A673 (cell line): ENCODE measurements at regions not wholly inside any gene's neighbourhood (a gene's known extent, or its start where the extent isn't known, plus 50 kb on each side); places are given as distances from the start of the nearest gene placed in this dataset.

ENCODE experiments used
- BruUV-seq: library from RNA; stranded (reverse); fragments of 400-500 nt; replicated peaks from 2 replicates; lab custom pipeline; 2021; lab: Mats Ljungman, UMichigan
- CTCF ChIA-PET: fragments of 300-600 bp; sonication (Branson Sonifier 250); formaldehyde crosslinking; loops from one replicate; lab custom pipeline; 2022; ENCODE audit warnings: antibody characterized with exemption; lab: Charles Lee
- POLR2A ChIA-PET: fragments of 300-600 bp; sonication (Branson Sonifier 250); formaldehyde crosslinking; loops from one replicate; lab custom pipeline; 2022; ENCODE audit warnings: antibody characterized with exemption; ENCODE audit not compliant: low non-redundant PET; lab: Charles Lee
- DNase-seq: peaks from one replicate; pipeline ENCODE4 v3.0.0-alpha.2; 2015; ENCODE audit warnings: low spot score
- H3K27ac ChIP-seq: fragments of 200-600 bp; sonication (generic); 2 replicates; pipeline ENCODE4 v1.5.1; 2016; ENCODE audit warnings: mixed run types, low read depth, mild to moderate bottlenecking, mixed read lengths, antibody characterized with exemption, low read length; ENCODE audit not compliant: poor library complexity, severe bottlenecking
- H3K27me3 ChIP-seq: fragments of 200-600 bp; sonication (generic); replicated peaks from 2 replicates; pipeline ENCODE4 v1.6.1; 2017; ENCODE audit warnings: mixed run types, low read depth, mild to moderate bottlenecking, mixed read lengths, antibody characterized with exemption, low read length; ENCODE audit not compliant: insufficient read depth, poor library complexity
- H3K36me3 ChIP-seq: fragments of 200-600 bp; sonication (generic); 2 replicates; pipeline ENCODE4 v1.6.1; 2016; ENCODE audit warnings: mixed run types, mild to moderate bottlenecking, mixed read lengths, antibody characterized with exemption, low read length; ENCODE audit not compliant: insufficient read depth, poor library complexity, severe bottlenecking
- H3K4me1 ChIP-seq: fragments of 200-600 bp; sonication (generic); 2 replicates; pipeline ENCODE4 v1.6.1; 2017; ENCODE audit warnings: mixed run types, mild to moderate bottlenecking, mixed read lengths, antibody characterized with exemption, low read length; ENCODE audit not compliant: insufficient read depth, poor library complexity, severe bottlenecking
- H3K4me3 ChIP-seq: fragments of 200-600 bp; sonication (generic); 2 replicates; pipeline ENCODE4 v1.5.1; 2016; ENCODE audit warnings: low read depth, mixed run types, mild to moderate bottlenecking, mixed read lengths, low read length; ENCODE audit not compliant: poor library complexity, severe bottlenecking
- H3K9me3 ChIP-seq: fragments of 200-600 bp; sonication (generic); 2 replicates; pipeline ENCODE4 v1.6.1; 2016; ENCODE audit warnings: mixed run types, low read depth, mild to moderate bottlenecking, mixed read lengths, antibody characterized with exemption, low read length; ENCODE audit not compliant: poor library complexity, severe bottlenecking
- EZH2 ChIP-seq: fragments of 200-600 bp; sonication (generic); IDR thresholded peaks from 2 replicates; pipeline ENCODE4 v1.6.1; 2017; ENCODE audit warnings: borderline replicate concordance, low read depth, mild to moderate bottlenecking, mixed read lengths, antibody characterized with exemption, low read length; ENCODE audit not compliant: poor library complexity, severe bottlenecking
- intact Hi-C: fragments of 100-400 bp; cut with micrococcal nuclease; formaldehyde crosslinking; loops from one replicate; pipeline ENCODE4 v1.10.0; 2022; ENCODE audit not compliant: unreplicated experiment
- TF ChIP-seq, protein P1 (sequence below): fragments of 300-800, 200-600 bp; sonication (generic); conservative IDR thresholded peaks from 2 replicates; pipeline ENCODE4 v1.5.1; 2017; ENCODE audit warnings: low read depth, mild to moderate bottlenecking, antibody characterized with exemption, low read length, moderate library complexity, mixed read lengths

DNA sequence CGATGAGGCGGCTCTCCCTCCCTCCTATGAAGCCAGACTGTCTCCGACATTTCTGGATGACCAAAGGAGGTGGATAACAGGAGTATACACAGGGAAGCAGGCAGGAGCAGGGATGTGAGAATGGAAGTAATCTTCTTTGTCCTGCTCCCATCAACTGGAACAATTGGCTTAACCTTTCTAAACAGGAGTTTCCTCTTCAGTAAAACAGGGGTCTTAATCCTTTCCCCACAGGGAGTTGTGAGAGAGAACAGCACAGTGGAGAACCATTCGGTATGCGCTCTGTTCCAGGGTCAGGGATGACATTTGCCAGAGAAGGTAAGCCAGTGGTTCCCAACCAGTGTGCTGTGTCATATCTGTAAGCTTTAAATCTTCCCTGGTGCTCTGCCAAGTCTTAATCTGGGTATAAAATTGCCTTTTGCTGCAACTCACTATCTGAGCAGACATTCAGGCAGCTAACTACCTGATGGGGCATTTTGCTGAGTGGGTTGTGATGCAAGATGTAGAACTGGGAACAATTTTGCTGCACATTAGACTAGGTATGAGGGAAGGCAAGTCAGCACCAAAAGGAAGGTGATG lies 294.8 kb upstream of the KIF2A start:
- no peaks in the 10 kb centered on the region for H3K36me3 ChIP-seq
- BruUV-seq, result no TSS peak
- CTCF ChIA-PET, result no interaction called here
- H3K27ac ChIP-seq, result no peak overlapping the region
- no peak for TF ChIP-seq EZH2
- TF ChIP-seq, protein P1, sequence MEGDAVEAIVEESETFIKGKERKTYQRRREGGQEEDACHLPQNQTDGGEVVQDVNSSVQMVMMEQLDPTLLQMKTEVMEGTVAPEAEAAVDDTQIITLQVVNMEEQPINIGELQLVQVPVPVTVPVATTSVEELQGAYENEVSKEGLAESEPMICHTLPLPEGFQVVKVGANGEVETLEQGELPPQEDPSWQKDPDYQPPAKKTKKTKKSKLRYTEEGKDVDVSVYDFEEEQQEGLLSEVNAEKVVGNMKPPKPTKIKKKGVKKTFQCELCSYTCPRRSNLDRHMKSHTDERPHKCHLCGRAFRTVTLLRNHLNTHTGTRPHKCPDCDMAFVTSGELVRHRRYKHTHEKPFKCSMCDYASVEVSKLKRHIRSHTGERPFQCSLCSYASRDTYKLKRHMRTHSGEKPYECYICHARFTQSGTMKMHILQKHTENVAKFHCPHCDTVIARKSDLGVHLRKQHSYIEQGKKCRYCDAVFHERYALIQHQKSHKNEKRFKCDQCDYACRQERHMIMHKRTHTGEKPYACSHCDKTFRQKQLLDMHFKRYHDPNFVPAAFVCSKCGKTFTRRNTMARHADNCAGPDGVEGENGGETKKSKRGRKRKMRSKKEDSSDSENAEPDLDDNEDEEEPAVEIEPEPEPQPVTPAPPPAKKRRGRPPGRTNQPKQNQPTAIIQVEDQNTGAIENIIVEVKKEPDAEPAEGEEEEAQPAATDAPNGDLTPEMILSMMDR, result no peak
- intact Hi-C loops, result no loop called here
- DNase-seq, result peak; percentile 58
- H3K4me3 ChIP-seq, result no peak overlapping the region
- H3K9me3 ChIP-seq, result no peaks in the 10 kb centered on the region
- H3K4me1 ChIP-seq, result peaks cover 13% of the 10 kb centered on the region
- no peaks in the 10 kb centered on the region for H3K27me3 ChIP-seq
- POLR2A ChIA-PET, result no interaction called here

DNA sequence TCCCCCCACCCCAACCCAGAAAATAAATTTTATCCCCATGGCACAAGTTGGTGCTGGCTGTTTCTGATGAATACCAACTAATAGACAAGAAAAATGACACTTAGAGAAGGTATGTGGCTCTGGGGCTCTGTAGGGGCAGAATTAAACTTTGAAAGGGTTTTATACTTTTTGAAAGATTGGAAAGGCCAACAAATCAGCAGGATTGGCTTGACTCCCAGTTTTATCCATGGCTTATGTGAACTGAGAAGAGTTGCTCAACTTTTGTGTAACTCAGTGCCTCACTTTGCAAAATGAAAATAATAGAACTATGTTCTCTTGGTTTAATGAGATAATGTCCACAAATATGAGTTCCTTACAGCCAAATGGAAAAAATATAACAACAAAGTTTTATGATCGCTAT lies 288.9 kb upstream of the KIF2A start:
- Histone ChIP-seq H3K4me1 (no peaks in the 10 kb centered on the region), H3K27ac (no peak overlapping the region), H3K9me3 (no peaks in the 10 kb centered on the region), H3K27me3 (no peaks in the 10 kb centered on the region), H3K36me3 (no peaks in the 10 kb centered on the region), H3K4me3 (no peak overlapping the region)
- DNase-seq, result peak; percentile 16
- intact Hi-C loops, result no loop called here
- POLR2A ChIA-PET, result no interaction called here
- CTCF ChIA-PET, result interaction anchor here (0.9 kb wide), 1 partner anchor 43 kb away, joined by 3 read pairs; no protein-coding TSS in a partner anchor
- BruUV-seq, result no TSS peak
- TF ChIP-seq EZH2, result no peak
- TF ChIP-seq, protein P1, result no peak

DNA sequence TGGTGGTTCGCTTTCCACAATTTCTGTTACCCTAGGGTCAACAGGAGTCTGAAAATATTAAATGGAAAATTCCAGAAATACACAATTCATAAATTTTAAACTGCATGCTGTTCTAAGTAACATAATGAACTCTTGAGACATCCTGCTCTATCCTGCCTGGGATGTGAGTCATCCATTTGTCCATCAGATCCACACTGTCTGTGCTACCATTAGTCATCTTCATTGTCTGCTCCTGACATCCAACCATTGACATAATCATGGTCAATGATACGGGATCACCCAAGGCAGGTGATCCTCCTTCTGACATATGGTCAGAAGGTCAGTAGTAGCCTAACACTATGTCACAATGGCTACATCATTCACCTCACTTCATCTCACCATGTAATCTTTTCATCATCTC lies 276.7 kb upstream of the KIF2A start:
- ChIA-PET POLR2A (no interaction called here), CTCF (no interaction called here)
- Histone ChIP-seq H3K4me3 (no peak overlapping the region), H3K27me3 (peaks cover 4% of the 10 kb centered on the region), H3K27ac (no peak overlapping the region), H3K9me3 (no peaks in the 10 kb centered on the region), H3K4me1 (no peaks in the 10 kb centered on the region), H3K36me3 (no peaks in the 10 kb centered on the region)
- intact Hi-C loops, result no loop called here
- no TSS peak for BruUV-seq
- DNase-seq, result peak; percentile 15
- no peak for TF ChIP-seq EZH2
- TF ChIP-seq, protein P1, result no peak
